H1 (cell line): ENCODE measurements at regions not wholly inside any gene's neighbourhood (a gene's known extent, or its start where the extent isn't known, plus 50 kb on each side); places are given as distances from the start of the nearest gene placed in this dataset.

ENCODE experiments used
- CTCF ChIA-PET: fragments of 300-600 bp; sonication (Branson Sonifier 250); formaldehyde crosslinking; loops from one replicate; lab custom pipeline; 2021; ENCODE audit not compliant: partially characterized antibody; lab: Charles Lee
- POLR2A ChIA-PET: fragments of 300-600 bp; sonication (Branson Sonifier 250); formaldehyde crosslinking; loops from one replicate; lab custom pipeline; 2021; ENCODE audit warnings: inconsistent platforms; ENCODE audit not compliant: partially characterized antibody; lab: Charles Lee
- DNase-seq, 2 experiments: peaks; one replicate each; pipeline versions ENCODE4 v3.0.0 to v3.0.0-alpha.2; 2010 to 2022; ENCODE audit warnings: low spot score in 2 of 2, low read depth in 1 of 2, mixed read lengths in 1 of 2
- FAIRE-seq: peaks from 2 replicates; lab custom pipeline; 2011; peaks lifted over from hg19 to GRCh38; lab: Jason Lieb, UNC
- H2AFZ ChIP-seq: 2 replicates; pipeline ENCODE4 v1.8.1; 2012; ENCODE audit warnings: low read length, inconsistent platforms
- H2AK5ac ChIP-seq: 2 replicates; pipeline ENCODE4 v1.6.1; 2013; ENCODE audit warnings: low read depth, low read length
- H2BK120ac ChIP-seq: replicated peaks from 2 replicates; pipeline ENCODE3; 2013; ENCODE audit warnings: low read depth, low read length, inconsistent platforms
- H2BK12ac ChIP-seq: 2 replicates; pipeline ENCODE4 v1.6.1; 2013; ENCODE audit warnings: low read depth, low read length
- H2BK15ac ChIP-seq: 2 replicates; pipeline ENCODE4 v1.6.1; 2013; ENCODE audit warnings: low read length
- H2BK20ac ChIP-seq: 2 replicates; pipeline ENCODE4 v1.6.1; 2013; ENCODE audit warnings: low read length
- H2BK5ac ChIP-seq: 2 replicates; pipeline ENCODE4 v1.6.1; 2013; ENCODE audit warnings: low read depth, low read length
- H3K14ac ChIP-seq: 2 replicates; pipeline ENCODE4 v1.6.1; 2013; ENCODE audit warnings: inconsistent platforms; ENCODE audit not compliant: insufficient read length
- H3K18ac ChIP-seq: 2 replicates; pipeline ENCODE4 v1.6.1; 2013; ENCODE audit warnings: low read length; ENCODE audit errors: extremely low read depth
- H3K23ac ChIP-seq: 2 replicates; pipeline ENCODE4 v1.6.1; 2013; ENCODE audit warnings: inconsistent platforms; ENCODE audit not compliant: insufficient read length
- H3K23me2 ChIP-seq: 2 replicates; pipeline ENCODE4 v1.6.1; 2013; ENCODE audit warnings: low read depth, low read length
- H3K27ac ChIP-seq: 2 replicates; pipeline ENCODE4 v1.6.1; 2011; ENCODE audit warnings: low read depth, low read length, inconsistent platforms
- H3K27me3 ChIP-seq, 4 experiments: replicated peaks in 1 of 4; 1 replicate in 1 of 4; 2 replicates in 3 of 4; pipeline versions ENCODE4 v1.6.1 to v1.8.1; 2011 to 2013; ENCODE audit warnings: low read length in 3 of 4, mild to moderate bottlenecking in 3 of 4, inconsistent platforms in 2 of 4, mixed read lengths in 2 of 4, moderate library complexity in 1 of 4; ENCODE audit not compliant: control insufficient read depth in 3 of 4, insufficient read depth in 3 of 4; ENCODE audit errors: extremely low read depth in 1 of 4
- H3K36me3 ChIP-seq, 4 experiments: 2 replicates each; pipeline versions ENCODE4 v1.6.1 to v1.8.1; 2011 to 2013; ENCODE audit warnings: mild to moderate bottlenecking in 4 of 4, low read length in 3 of 4, moderate library complexity in 2 of 4, control low read depth in 1 of 4, inconsistent platforms in 1 of 4; ENCODE audit not compliant: insufficient read depth in 4 of 4, control insufficient read depth in 2 of 4
- H3K4ac ChIP-seq: replicated peaks from 2 replicates; pipeline ENCODE3; 2013; ENCODE audit warnings: low read length, low read depth, mixed read lengths, inconsistent platforms; ENCODE audit not compliant: insufficient read length
- H3K4me1 ChIP-seq, 4 experiments: replicated peaks in 1 of 4; 1 replicate in 1 of 4; 2 replicates in 3 of 4; pipeline versions ENCODE4 v1.6.1 to v1.8.1; 2011 to 2013; ENCODE audit warnings: low read length in 3 of 4, inconsistent platforms in 2 of 4, mixed read lengths in 1 of 4; ENCODE audit not compliant: insufficient read depth in 4 of 4, control insufficient read depth in 3 of 4
- H3K4me2 ChIP-seq, 2 experiments: 2 replicates each; pipeline versions ENCODE4 v1.6.1 to v1.8.1; 2011 to 2013; ENCODE audit warnings: low read depth in 2 of 2, low read length in 2 of 2, control low read depth in 1 of 2, inconsistent platforms in 1 of 2, mild to moderate bottlenecking in 1 of 2; ENCODE audit not compliant: insufficient read depth in 1 of 2
- H3K4me3 ChIP-seq, 4 experiments: fragments of 200-600, 300-600 bp in 1 of 4; sonication (generic), shearing (Covaris generic), sonication (Bioruptor Twin) in 1 of 4; 2 replicates each; pipeline versions ENCODE4 v1.5.1 to v1.8.1; 2011 to 2016; ENCODE audit warnings: low read length in 4 of 4, low read depth in 3 of 4, control low read depth in 2 of 4, inconsistent platforms in 2 of 4, mild to moderate bottlenecking in 2 of 4, mixed read lengths in 1 of 4, moderate library complexity in 1 of 4; ENCODE audit not compliant: insufficient read depth in 2 of 4; ENCODE audit errors: extremely low read depth in 1 of 4
- H3K56ac ChIP-seq: replicated peaks from 2 replicates; pipeline ENCODE3; 2013; ENCODE audit warnings: low read depth, mild to moderate bottlenecking, mixed read lengths, low read length, inconsistent platforms; ENCODE audit not compliant: insufficient read length
- H3K79me1 ChIP-seq: 2 replicates; pipeline ENCODE4 v1.6.1; 2013; ENCODE audit warnings: low read depth, low read length, control low read depth
- H3K79me2 ChIP-seq, 2 experiments: 2 replicates each; pipeline versions ENCODE4 v1.6.1 to v1.8.1; 2012 to 2013; ENCODE audit warnings: low read length in 2 of 2, mild to moderate bottlenecking in 2 of 2, inconsistent platforms in 1 of 2; ENCODE audit not compliant: insufficient read depth in 2 of 2, control insufficient read depth in 1 of 2
- H3K9ac ChIP-seq, 4 experiments: replicated peaks in 1 of 4; 1 replicate in 1 of 4; 2 replicates in 3 of 4; pipeline versions ENCODE4 v1.6.1 to v1.8.1; 2011 to 2013; ENCODE audit warnings: low read depth in 3 of 4, low read length in 3 of 4, control low read depth in 2 of 4, mild to moderate bottlenecking in 2 of 4, moderate library complexity in 2 of 4, inconsistent platforms in 1 of 4; ENCODE audit errors: extremely low read depth in 1 of 4
- H3K9me3 ChIP-seq, 2 experiments: 2 replicates each; pipeline versions ENCODE4 v1.6.1 to v1.8.1; 2012 to 2013; ENCODE audit warnings: mild to moderate bottlenecking in 2 of 2, moderate library complexity in 2 of 2, control low read depth in 1 of 2, inconsistent platforms in 1 of 2, low read depth in 1 of 2, low read length in 1 of 2, mixed read lengths in 1 of 2; ENCODE audit not compliant: insufficient read depth in 2 of 2
- H4K20me1 ChIP-seq, 2 experiments: replicated peaks in 1 of 2; 2 replicates each; pipeline versions ENCODE3 to v1.8.1; 2011 to 2013; ENCODE audit warnings: inconsistent platforms in 2 of 2, low read length in 2 of 2, mild to moderate bottlenecking in 1 of 2; ENCODE audit not compliant: insufficient read depth in 2 of 2, control insufficient read depth in 1 of 2
- H4K5ac ChIP-seq: 2 replicates; pipeline ENCODE4 v1.6.1; 2013; ENCODE audit warnings: low read length, low read depth, mixed read lengths, inconsistent platforms; ENCODE audit not compliant: insufficient read length
- H4K8ac ChIP-seq: 2 replicates; pipeline ENCODE4 v1.8.0; 2013; ENCODE audit warnings: mild to moderate bottlenecking, moderate library complexity, low read length, inconsistent platforms; ENCODE audit not compliant: insufficient read depth; ENCODE audit errors: extremely low read depth
- H4K91ac ChIP-seq: replicated peaks from 2 replicates; pipeline ENCODE3; 2013; ENCODE audit warnings: low read length, mixed read lengths, inconsistent platforms; ENCODE audit not compliant: insufficient read length
- BRCA1 ChIP-seq: IDR thresholded peaks from 2 replicates; pipeline ENCODE4 v1.6.1; 2012; ENCODE audit warnings: low read depth, low read length, improper control_type of control experiment
- CBX5 ChIP-seq: fragments of 300-800, 300-1000 bp; sonication (generic); IDR thresholded peaks from 2 replicates; pipeline ENCODE4 v1.7.1; 2016; ENCODE audit warnings: antibody characterized with exemption, low read length, low read depth
- HDAC6 ChIP-seq: IDR thresholded peaks from one replicate; pipeline ENCODE4 v1.7.1; 2012; ENCODE audit warnings: low read depth, mild to moderate bottlenecking, inconsistent platforms, low read length, moderate library complexity
- JUN ChIP-seq: IDR thresholded peaks from 2 replicates; pipeline ENCODE4 v1.6.1; 2011; ENCODE audit warnings: low read depth, mild to moderate bottlenecking, improper control_type of control experiment, low read length
- RFX5 ChIP-seq: IDR thresholded peaks from 2 replicates; pipeline ENCODE4 v1.6.1; 2011; ENCODE audit warnings: low read depth, low read length, improper control_type of control experiment, borderline replicate concordance
- SP2 ChIP-seq: IDR thresholded peaks from 2 replicates; pipeline ENCODE4 v1.6.1; 2012; ENCODE audit warnings: mild to moderate bottlenecking, low read length, inconsistent platforms
- TAF1 ChIP-seq: IDR thresholded peaks from 2 replicates; pipeline ENCODE4 v1.6.1; 2011; ENCODE audit warnings: mild to moderate bottlenecking, low read depth, low read length
- TCF12 ChIP-seq: IDR thresholded peaks from 2 replicates; pipeline ENCODE4 v1.6.1; 2011; ENCODE audit warnings: low read depth, mild to moderate bottlenecking, low read length
- WGBS, 2 experiments: shearing (Covaris generic) in 1 of 2; methylation state at CpG; one replicate each; pipeline versions ENCODE4 v1.1.6 to v1.1.7; 2013 to 2015; ENCODE audit warnings: low lambda C conversion rate in 2 of 2, mixed read lengths in 2 of 2, inconsistent platforms in 1 of 2, low coverage in 1 of 2, missing lambda C conversion rate in 1 of 2; ENCODE audit not compliant: insufficient replicate concordance in 2 of 2, insufficient coverage in 1 of 2, insufficient read length in 1 of 2; ENCODE audit errors: extremely low coverage in 1 of 2, missing lambda C conversion rate in 1 of 2; 5-methylcytosine and 5-hydroxymethylcytosine counted together

GRCh38 chr20:23165964-23166363, 79.8 kb upstream of the CD93 start:
- H3K14ac ChIP-seq = no peak overlapping the region
- no peak overlapping the region for H2BK120ac ChIP-seq
- no peak overlapping the region for H3K4me3 ChIP-seq
- 92% methylated on average over 7 of the region's 7 CpGs; no CpG with 5 or more reads in 1 of the 2 experiments for WGBS, 2 experiments
- H4K91ac ChIP-seq = no peak overlapping the region
- no peaks in the 10 kb centered on the region for H3K27me3 ChIP-seq
- H3K9ac ChIP-seq = no peak overlapping the region
- H4K5ac ChIP-seq = no peak overlapping the region
- POLR2A ChIA-PET = no interaction called here
- H3K4me1 ChIP-seq = peaks cover 0 to 4% (median 0%) of the 10 kb centered on the region in 4 experiments; a peak in 1 of 7 replicates
- H2BK5ac ChIP-seq = no peak overlapping the region
- H3K4me2 ChIP-seq = no peak overlapping the region
- FAIRE-seq (no peak), DNase-seq (peak in 1 of 2 experiments; percentile 33)
- H2BK12ac ChIP-seq = no peak overlapping the region
- H3K79me2 ChIP-seq = no peaks in the 10 kb centered on the region
- no peak overlapping the region for H4K8ac ChIP-seq
- no peak overlapping the region for H3K4ac ChIP-seq
- no peak overlapping the region for H2BK20ac ChIP-seq
- no peaks in the 10 kb centered on the region for H3K23me2 ChIP-seq
- H2AFZ ChIP-seq = no peak overlapping the region
- CTCF ChIA-PET = interaction anchor here (1.0 to 4.4 kb wide), 8 partner anchors 12 to 115 kb away, joined by 3 to 31 read pairs (median 6); no protein-coding TSS in a partner anchor
- no peaks in the 10 kb centered on the region for H3K9me3 ChIP-seq
- no peaks in the 10 kb centered on the region for H3K36me3 ChIP-seq
- no peak for TF ChIP-seq HDAC6
- TF ChIP-seq BRCA1 = no peak
- TF ChIP-seq SP2 = no peak
- no peak for TF ChIP-seq TCF12
- TF ChIP-seq TAF1 = no peak
- TF ChIP-seq CBX5 = no peak
- TF ChIP-seq JUN = no peak
- TF ChIP-seq RFX5 = no peak
- no peak overlapping the region for H3K23ac ChIP-seq
- H2BK15ac ChIP-seq = no peak overlapping the region
- H4K20me1 ChIP-seq = no peaks in the 10 kb centered on the region
- H3K79me1 ChIP-seq = no peaks in the 10 kb centered on the region
- no peak overlapping the region for H2AK5ac ChIP-seq
- no peak overlapping the region for H3K18ac ChIP-seq
- no peak overlapping the region for H3K56ac ChIP-seq
- no peak overlapping the region for H3K27ac ChIP-seq
